Vagina (tissue), 2 donors: ENCODE measurements at regions not wholly inside any gene's neighbourhood (a gene's known extent, or its start where the extent isn't known, plus 50 kb on each side); places are given as distances from the start of the nearest gene placed in this dataset.

ENCODE experiments used
- DNase-seq, 2 donors: peaks; one replicate each; pipeline ENCODE4 v3.0.0-alpha.2; 2017; ENCODE audit errors: extremely low spot score in 2 of 2
- H3K27ac ChIP-seq: fragments of 200-600 bp; sonication (generic); one replicate; pipeline ENCODE4 v1.5.1; 2019
- H3K27me3 ChIP-seq: fragments of 200-600 bp; sonication (generic); one replicate; pipeline ENCODE4 v1.5.1; 2019
- H3K36me3 ChIP-seq, 2 donors: fragments of 200-600 bp; sonication (generic); one replicate each; pipeline ENCODE4 v1.5.1; 2017 to 2019
- H3K4me1 ChIP-seq: fragments of 200-600 bp; sonication (generic); one replicate; pipeline ENCODE4 v1.5.1; 2019
- H3K4me3 ChIP-seq, 2 donors: fragments of 200-600 bp; sonication (generic); 1 replicate in 1 of 2; 2 replicates in 1 of 2; pipeline ENCODE4 v1.5.1; 2016 to 2019
- H3K9me3 ChIP-seq: fragments of 200-600 bp; sonication (generic); one replicate; pipeline ENCODE4 v1.5.1; 2019
- POLR2A ChIP-seq, 2 donors: fragments of 450-650 bp; IDR thresholded peaks; one replicate each; pipeline ENCODE4 v1.6.1; 2017; ENCODE audit warnings: antibody characterized with exemption in 2 of 2, mild to moderate bottlenecking in 2 of 2, moderate library complexity in 2 of 2
- POLR2AphosphoS5 ChIP-seq, 2 donors: sonication (generic); formaldehyde crosslinking; IDR thresholded peaks; one replicate each; pipeline ENCODE4 v1.9.0; 2017; ENCODE audit warnings: antibody characterized with exemption in 2 of 2, mild to moderate bottlenecking in 2 of 2, low read depth in 1 of 2; ENCODE audit not compliant: insufficient read depth in 1 of 2
- intact Hi-C: fragments of 100-400 bp; cut with DNase I; formaldehyde crosslinking; loops from one replicate; pipeline ENCODE4 v1.15.1; 2023
- TF ChIP-seq, protein P1 (sequence below), 3 experiments: fragments of 450-650 bp in 2 of 3; fragments of 200-600 bp in 1 of 3; sonication (generic) in 1 of 3; IDR thresholded peaks; one replicate each; pipeline ENCODE4 v1.5.1; 2017 to 2019; ENCODE audit warnings: antibody characterized with exemption in 3 of 3, mild to moderate bottlenecking in 2 of 3, moderate library complexity in 2 of 3

- DNase-seq, result no peak
- no peaks in the 10 kb centered on the region for H3K4me1 ChIP-seq
- H3K27me3 ChIP-seq, result no peaks in the 10 kb centered on the region
- no peak overlapping the region for H3K27ac ChIP-seq
- no peaks in the 10 kb centered on the region for H3K9me3 ChIP-seq
- intact Hi-C loops, result no loop called here
- no peaks in the 10 kb centered on the region for H3K36me3 ChIP-seq
- no peak overlapping the region for H3K4me3 ChIP-seq
- TF ChIP-seq POLR2A (IDR thresholded peaks at IDR 0.05), result no peak
- TF ChIP-seq, protein P1, sequence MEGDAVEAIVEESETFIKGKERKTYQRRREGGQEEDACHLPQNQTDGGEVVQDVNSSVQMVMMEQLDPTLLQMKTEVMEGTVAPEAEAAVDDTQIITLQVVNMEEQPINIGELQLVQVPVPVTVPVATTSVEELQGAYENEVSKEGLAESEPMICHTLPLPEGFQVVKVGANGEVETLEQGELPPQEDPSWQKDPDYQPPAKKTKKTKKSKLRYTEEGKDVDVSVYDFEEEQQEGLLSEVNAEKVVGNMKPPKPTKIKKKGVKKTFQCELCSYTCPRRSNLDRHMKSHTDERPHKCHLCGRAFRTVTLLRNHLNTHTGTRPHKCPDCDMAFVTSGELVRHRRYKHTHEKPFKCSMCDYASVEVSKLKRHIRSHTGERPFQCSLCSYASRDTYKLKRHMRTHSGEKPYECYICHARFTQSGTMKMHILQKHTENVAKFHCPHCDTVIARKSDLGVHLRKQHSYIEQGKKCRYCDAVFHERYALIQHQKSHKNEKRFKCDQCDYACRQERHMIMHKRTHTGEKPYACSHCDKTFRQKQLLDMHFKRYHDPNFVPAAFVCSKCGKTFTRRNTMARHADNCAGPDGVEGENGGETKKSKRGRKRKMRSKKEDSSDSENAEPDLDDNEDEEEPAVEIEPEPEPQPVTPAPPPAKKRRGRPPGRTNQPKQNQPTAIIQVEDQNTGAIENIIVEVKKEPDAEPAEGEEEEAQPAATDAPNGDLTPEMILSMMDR (IDR thresholded peaks at IDR 0.05), result no peak
- TF ChIP-seq POLR2AphosphoS5 (IDR thresholded peaks at IDR 0.05; ENCODE audit: insufficient read depth in 1 of 2, low read depth in 1 of 2), result no peak
Measured at GRCh38 chr2:81894451-81894990, 1590.0 kb upstream of the LRRTM1 start.

GRCh38 chr2:81876624-81877023 is 1572.1 kb upstream of the LRRTM1 start:
- TF ChIP-seq, protein P1 (IDR thresholded peaks at IDR 0.05), result no peak
- TF ChIP-seq POLR2AphosphoS5 (IDR thresholded peaks at IDR 0.05; ENCODE audit: insufficient read depth in 1 of 2, low read depth in 1 of 2), result no peak
- no peak for TF ChIP-seq POLR2A (IDR thresholded peaks at IDR 0.05)
- no peaks in the 10 kb centered on the region for H3K27me3 ChIP-seq
- H3K36me3 ChIP-seq, result no peaks in the 10 kb centered on the region

DNA sequence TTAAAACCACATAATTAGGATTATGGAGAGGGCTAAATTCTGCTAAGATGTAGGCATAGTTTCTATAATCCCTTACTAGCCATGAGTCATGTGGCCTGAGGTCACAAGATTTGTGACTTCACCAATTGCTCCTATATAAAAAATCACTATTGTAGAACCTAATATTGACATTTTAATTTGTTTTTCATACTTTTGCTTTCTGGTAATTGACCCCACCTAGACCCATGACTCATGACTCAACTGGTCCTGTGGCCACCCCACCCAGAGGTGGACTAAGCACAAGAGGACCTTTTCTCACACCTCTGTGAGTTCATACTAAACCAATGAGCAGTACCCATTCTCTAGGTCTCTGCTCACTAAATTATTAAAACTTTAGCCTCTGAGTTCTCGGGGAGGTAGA is 1567.5 kb upstream of the LRRTM1 start:
- TF ChIP-seq POLR2AphosphoS5 (IDR thresholded peaks at IDR 0.05; ENCODE audit: insufficient read depth in 1 of 2, low read depth in 1 of 2) (no peak), POLR2A (IDR thresholded peaks at IDR 0.05) (no peak)
- TF ChIP-seq, protein P1 (IDR thresholded peaks at IDR 0.05), result no peak
- Histone ChIP-seq H3K4me3 (no peak overlapping the region), H3K27me3 (no peaks in the 10 kb centered on the region), H3K4me1 (no peaks in the 10 kb centered on the region), H3K36me3 (no peaks in the 10 kb centered on the region), H3K9me3 (no peaks in the 10 kb centered on the region), H3K27ac (no peak overlapping the region)
- DNase-seq, result no peak
- intact Hi-C loops, result no loop called here

More at GRCh38 chr2:81876624-81877023, 1572.1 kb upstream of the LRRTM1 start:
- no peak overlapping the region for H3K4me3 ChIP-seq
- H3K4me1 ChIP-seq, result no peaks in the 10 kb centered on the region
- no peak overlapping the region for H3K27ac ChIP-seq
- H3K9me3 ChIP-seq, result no peaks in the 10 kb centered on the region
- DNase-seq, result no peak
- intact Hi-C loops, result no loop called here

- H3K4me3 ChIP-seq, result no peak overlapping the region
- no peaks in the 10 kb centered on the region for H3K4me1 ChIP-seq
- DNase-seq, result no peak
- intact Hi-C loops, result no loop called here
- TF ChIP-seq, protein P1 (IDR thresholded peaks at IDR 0.05), result no peak
- TF ChIP-seq POLR2AphosphoS5 (IDR thresholded peaks at IDR 0.05; ENCODE audit: insufficient read depth in 1 of 2, low read depth in 1 of 2), result no peak
- TF ChIP-seq POLR2A (IDR thresholded peaks at IDR 0.05), result no peak
- H3K27me3 ChIP-seq, result no peaks in the 10 kb centered on the region
- H3K9me3 ChIP-seq, result no peaks in the 10 kb centered on the region
- no peaks in the 10 kb centered on the region for H3K36me3 ChIP-seq
- H3K27ac ChIP-seq, result no peak overlapping the region
Measured at GRCh38 chr2:81870119-81870518, 1565.6 kb upstream of the LRRTM1 start.

GRCh38 chr2:81858998-81859397 is 1554.4 kb upstream of the LRRTM1 start:
- no peaks in the 10 kb centered on the region for H3K4me1 ChIP-seq
- intact Hi-C loops, result no loop called here
- TF ChIP-seq, protein P1 (IDR thresholded peaks at IDR 0.05), result no peak
- TF ChIP-seq POLR2AphosphoS5 (IDR thresholded peaks at IDR 0.05; ENCODE audit: insufficient read depth in 1 of 2, low read depth in 1 of 2) (no peak), POLR2A (IDR thresholded peaks at IDR 0.05) (no peak)
- no peaks in the 10 kb centered on the region for H3K36me3 ChIP-seq
- no peak overlapping the region for H3K4me3 ChIP-seq
- no peak overlapping the region for H3K27ac ChIP-seq
- DNase-seq, result no peak
- H3K27me3 ChIP-seq, result no peaks in the 10 kb centered on the region
- H3K9me3 ChIP-seq, result no peaks in the 10 kb centered on the region
